ENCODE measurements at regions not wholly inside any gene's neighbourhood (a gene's known extent, or its start where the extent isn't known, plus 50 kb on each side); places are given as distances from the start of the nearest gene placed in this dataset.

DNA sequence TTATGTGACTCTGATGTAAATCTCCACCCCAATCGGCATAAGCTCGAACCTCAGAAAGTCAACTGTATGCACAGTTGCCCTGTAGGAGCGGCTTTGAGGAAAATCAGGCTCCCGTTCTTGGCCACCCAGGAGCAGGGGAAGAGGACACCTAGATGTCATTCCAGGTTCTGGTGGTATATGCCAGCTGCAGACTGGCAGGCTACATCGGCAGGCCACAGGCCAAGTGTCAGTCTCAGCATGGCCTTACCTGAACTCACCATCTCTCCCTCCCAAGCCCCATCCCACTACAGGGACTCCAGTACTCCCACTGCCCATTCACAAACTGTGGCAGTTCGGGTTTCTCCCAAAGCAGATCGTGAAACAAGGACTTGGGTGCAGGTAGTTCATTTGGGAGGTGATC lies 428.1 kb downstream of the BCOR start:
- H3K27ac ChIP-seq (ENCODE audit: insufficient read depth, low read length), result no peak overlapping the region
- BruUV-seq (replicated peaks), result no TSS peak
- dilution Hi-C loops (cut with HindIII; ENCODE audit: low sequenced_read_pairs, unreplicated experiment) (no loop called here), intact Hi-C loops (cut with micrococcal nuclease) (no loop called here), in situ Hi-C loops (cut with MboI; ENCODE audit: low sequenced_read_pairs) (no loop called here)
- H2AK9ac ChIP-seq (replicated peaks; ENCODE audit: low read depth, low read length, poor library complexity), result no peak overlapping the region
- no peak overlapping the region for H3K4me2 ChIP-seq (ENCODE audit: low read depth, low read length)
- H3K27me3 ChIP-seq (ENCODE audit: control insufficient read depth, insufficient read depth, low read length), result peaks cover 35% of the 10 kb centered on the region
- H3K14ac ChIP-seq (replicated peaks; ENCODE audit: low read depth, low read length), result no peak overlapping the region
- no peak overlapping the region for H2BK20ac ChIP-seq (ENCODE audit: low read depth, low read length)
- H2AFZ ChIP-seq (replicated peaks; ENCODE audit: low read length, poor library complexity), result no peak overlapping the region
- no peaks in the 10 kb centered on the region for H3K9me3 ChIP-seq (ENCODE audit: control insufficient read depth, insufficient read depth, low read length)
- no peak overlapping the region for H2AK5ac ChIP-seq (ENCODE audit: low read depth, low read length)
- H4K8ac ChIP-seq (ENCODE audit: low read depth in 2 of 2, low read length in 2 of 2), result no peak overlapping the region
- TF ChIP-seq NFE2L2 (IDR thresholded peaks at IDR 0.05; ENCODE audit: low read depth, low read length) (no peak), RCOR1 (IDR thresholded peaks at IDR 0.05; ENCODE audit: insufficient replicate concordance, low read length) (no peak), MAFK (IDR thresholded peaks at IDR 0.05; ENCODE audit: low read depth, low read length) (no peak), BHLHE40 (IDR thresholded peaks at IDR 0.05; ENCODE audit: low read depth, low read length) (no peak), CTCF (conservative IDR thresholded peaks at IDR 0.05; ENCODE audit: low read depth, low read length) (no peak), RAD21 (IDR thresholded peaks at IDR 0.05; ENCODE audit: low read length) (no peak), RFX5 (IDR thresholded peaks at IDR 0.05; ENCODE audit: low read depth, low read length) (no peak), MAZ (IDR thresholded peaks at IDR 0.05; ENCODE audit: borderline replicate concordance, low read depth, low read length) (no peak), FOS (IDR thresholded peaks at IDR 0.05; ENCODE audit: low read depth, low read length) (no peak)
- TF ChIP-seq, protein P1, sequence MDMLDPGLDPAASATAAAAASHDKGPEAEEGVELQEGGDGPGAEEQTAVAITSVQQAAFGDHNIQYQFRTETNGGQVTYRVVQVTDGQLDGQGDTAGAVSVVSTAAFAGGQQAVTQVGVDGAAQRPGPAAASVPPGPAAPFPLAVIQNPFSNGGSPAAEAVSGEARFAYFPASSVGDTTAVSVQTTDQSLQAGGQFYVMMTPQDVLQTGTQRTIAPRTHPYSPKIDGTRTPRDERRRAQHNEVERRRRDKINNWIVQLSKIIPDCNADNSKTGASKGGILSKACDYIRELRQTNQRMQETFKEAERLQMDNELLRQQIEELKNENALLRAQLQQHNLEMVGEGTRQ (IDR thresholded peaks at IDR 0.05; ENCODE audit: low read depth, low read length), result no peak
- TF ChIP-seq, protein P2, sequence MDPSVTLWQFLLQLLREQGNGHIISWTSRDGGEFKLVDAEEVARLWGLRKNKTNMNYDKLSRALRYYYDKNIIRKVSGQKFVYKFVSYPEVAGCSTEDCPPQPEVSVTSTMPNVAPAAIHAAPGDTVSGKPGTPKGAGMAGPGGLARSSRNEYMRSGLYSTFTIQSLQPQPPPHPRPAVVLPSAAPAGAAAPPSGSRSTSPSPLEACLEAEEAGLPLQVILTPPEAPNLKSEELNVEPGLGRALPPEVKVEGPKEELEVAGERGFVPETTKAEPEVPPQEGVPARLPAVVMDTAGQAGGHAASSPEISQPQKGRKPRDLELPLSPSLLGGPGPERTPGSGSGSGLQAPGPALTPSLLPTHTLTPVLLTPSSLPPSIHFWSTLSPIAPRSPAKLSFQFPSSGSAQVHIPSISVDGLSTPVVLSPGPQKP (IDR thresholded peaks at IDR 0.05; ENCODE audit: borderline replicate concordance, low read depth, low read length), result no peak
- DNase-seq (no peak), ATAC-seq (ENCODE audit: low read depth) (no peak)
- H3K4ac ChIP-seq (ENCODE audit: low read depth, low read length), result no peak overlapping the region
- CTCF ChIA-PET, result no interaction called here
- no peaks in the 10 kb centered on the region for H4K20me1 ChIP-seq (ENCODE audit: insufficient read depth, low read length)
- H3K4me3 ChIP-seq (ENCODE audit: insufficient read depth, low read depth, low read length), result no peak overlapping the region
- no peak overlapping the region for H2BK120ac ChIP-seq (ENCODE audit: low read depth, low read length)
- H3K18ac ChIP-seq (ENCODE audit: low read depth, low read length), result no peak overlapping the region
- H3K36me3 ChIP-seq (ENCODE audit: control insufficient read depth, insufficient read depth, low read length), result no peaks in the 10 kb centered on the region
- POLR2A ChIA-PET (ENCODE audit: unreplicated experiment), result no interaction called here
- H4K5ac ChIP-seq (ENCODE audit: low read depth, low read length), result no peak overlapping the region
- no peaks in the 10 kb centered on the region for H3K79me1 ChIP-seq (ENCODE audit: low read depth in 1 of 2, low read length in 2 of 2)
- no peak overlapping the region for H2BK15ac ChIP-seq (ENCODE audit: low read depth, low read length)
- no peak overlapping the region for H3K56ac ChIP-seq (ENCODE audit: extremely low read depth, insufficient read depth, low read length)
- no peaks in the 10 kb centered on the region for H3K4me1 ChIP-seq (ENCODE audit: control insufficient read depth, insufficient read depth, low read length)
- H3K9ac ChIP-seq (ENCODE audit: low read depth, low read length), result no peak overlapping the region
- no peak overlapping the region for H4K91ac ChIP-seq (ENCODE audit: insufficient read depth, low read depth, low read length)
- H2BK5ac ChIP-seq (ENCODE audit: low read depth, low read length, poor library complexity, severe bottlenecking), result no peak overlapping the region
- H3K23ac ChIP-seq (ENCODE audit: low read depth, low read length), result no peak overlapping the region
- WGBS, 2 experiments (ENCODE audit: extremely low coverage in 2 of 2, insufficient read length in 1 of 2), result no CpG with 5 or more reads among the region's 7 CpGs
- H3K9me1 ChIP-seq (ENCODE audit: insufficient read depth, low read length), result no peaks in the 10 kb centered on the region

Measured in IMR-90 (cell line).